CD8-positive, alpha-beta memory T cell (primary cell): ENCODE measurements at regions not wholly inside any gene's neighbourhood (a gene's known extent, or its start where the extent isn't known, plus 50 kb on each side); places are given as distances from the start of the nearest gene placed in this dataset.

Experiments used
- CTCF ChIA-PET: fragments of 350-600 bp; sonication (Branson Sonifier 250); formaldehyde crosslinking; loops from one replicate; lab custom pipeline; 2021; ENCODE audit warnings: antibody characterized with exemption; lab: Charles Lee
- POLR2A ChIA-PET: fragments of 350-600 bp; sonication (Branson Sonifier 250); formaldehyde crosslinking; loops from one replicate; lab custom pipeline; 2021; ENCODE audit warnings: antibody characterized with exemption; lab: Charles Lee
- DNase-seq, 5 donors: peaks; one replicate each; pipeline versions ENCODE4 v3.0.0 to v3.0.0-alpha.2; 2020 to 2022; ENCODE audit warnings: mixed read lengths in 1 of 5
- H3K27ac ChIP-seq: one replicate; pipeline ENCODE4 v1.7.0; 2013; ENCODE audit warnings: low read depth, mild to moderate bottlenecking, low read length, moderate library complexity
- H3K27me3 ChIP-seq: 2 replicates; pipeline ENCODE4 v1.7.0; 2013; ENCODE audit warnings: low read length, mild to moderate bottlenecking; ENCODE audit not compliant: insufficient read depth, poor library complexity, severe bottlenecking
- H3K36me3 ChIP-seq: 2 replicates; pipeline ENCODE4 v1.7.0; 2013; ENCODE audit warnings: mild to moderate bottlenecking, low read length, moderate library complexity; ENCODE audit not compliant: insufficient read depth
- H3K4me1 ChIP-seq: 2 replicates; pipeline ENCODE4 v1.7.0; 2013; ENCODE audit warnings: mild to moderate bottlenecking, low read length, moderate library complexity; ENCODE audit not compliant: insufficient read depth
- H3K4me3 ChIP-seq: 2 replicates; pipeline ENCODE4 v1.7.0; 2013; ENCODE audit warnings: mild to moderate bottlenecking, low read length
- H3K9me3 ChIP-seq: 2 replicates; pipeline ENCODE4 v1.7.0; 2013; ENCODE audit warnings: mild to moderate bottlenecking, low read length
- H3K27ac Mint-ChIP-seq, 8 donors: one replicate each; pipeline ENCODE4 v1.8.0; 2020 to 2021; ENCODE audit warnings: mixed read lengths in 8 of 8, mild to moderate bottlenecking in 6 of 8, inconsistent platforms in 3 of 8, moderate library complexity in 3 of 8
- H3K27me3 Mint-ChIP-seq, 2 donors: one replicate each; pipeline ENCODE4 v1.8.0; 2020 to 2021; ENCODE audit warnings: mixed read lengths in 2 of 2, mild to moderate bottlenecking in 1 of 2, moderate library complexity in 1 of 2
- H3K36me3 Mint-ChIP-seq, 3 donors: one replicate each; pipeline ENCODE4 v1.8.0; 2020 to 2021; ENCODE audit warnings: mixed read lengths in 3 of 3, inconsistent platforms in 1 of 3, mild to moderate bottlenecking in 1 of 3
- H3K4me1 Mint-ChIP-seq, 3 donors: one replicate each; pipeline ENCODE4 v1.8.0; 2020 to 2021; ENCODE audit warnings: mixed read lengths in 3 of 3, inconsistent platforms in 1 of 3, mild to moderate bottlenecking in 1 of 3
- H3K4me3 Mint-ChIP-seq, 7 donors: one replicate each; pipeline ENCODE4 v1.8.0; 2020 to 2021; ENCODE audit warnings: mixed read lengths in 7 of 7, mild to moderate bottlenecking in 6 of 7, moderate library complexity in 4 of 7, inconsistent platforms in 2 of 7
- H3K9me3 Mint-ChIP-seq, 5 donors: one replicate each; pipeline ENCODE4 v1.8.0; 2020 to 2022; ENCODE audit warnings: mixed read lengths in 5 of 5, mild to moderate bottlenecking in 3 of 5, moderate library complexity in 2 of 5, inconsistent platforms in 1 of 5

GRCh38 chr2:215746887-215747615, 266.3 kb downstream of the MREG start:
- POLR2A ChIA-PET: no interaction called here
- Histone ChIP-seq H3K27me3 (no peaks in the 10 kb centered on the region), H3K4me1 (peaks cover 17% of the 10 kb centered on the region), H3K4me3 (no peak overlapping the region), H3K36me3 (no peaks in the 10 kb centered on the region), H3K27ac (no peak overlapping the region), H3K9me3 (no peaks in the 10 kb centered on the region)
- Mint-ChIP-seq H3K9me3 (no peaks in the 10 kb centered on the region), H3K4me1 (peaks cover 15 to 18% (median 17%) of the 10 kb centered on the region in 3 donors), H3K27me3 (peaks cover 7 to 10% of the 10 kb centered on the region in 2 donors), H3K4me3 (no peak overlapping the region), H3K36me3 (no peaks in the 10 kb centered on the region), H3K27ac (no peak overlapping the region)
- DNase-seq: no peak
- CTCF ChIA-PET: no interaction called here

- H3K4me3 ChIP-seq: no peak overlapping the region
- no peak overlapping the region for H3K27ac ChIP-seq
- POLR2A ChIA-PET: no interaction called here
- peaks cover 13 to 15% (median 14%) of the 10 kb centered on the region in 3 donors for H3K4me1 Mint-ChIP-seq
- H3K27me3 Mint-ChIP-seq: peaks cover 10 to 11% of the 10 kb centered on the region in 2 donors
- H3K9me3 ChIP-seq: no peaks in the 10 kb centered on the region
- H3K4me3 Mint-ChIP-seq: no peak overlapping the region
- no peak overlapping the region for H3K27ac Mint-ChIP-seq
- CTCF ChIA-PET: no interaction called here
- no peaks in the 10 kb centered on the region for H3K27me3 ChIP-seq
- peaks cover 15% of the 10 kb centered on the region for H3K4me1 ChIP-seq
- H3K9me3 Mint-ChIP-seq: no peaks in the 10 kb centered on the region
- H3K36me3 Mint-ChIP-seq: no peaks in the 10 kb centered on the region
- no peak for DNase-seq
- H3K36me3 ChIP-seq: no peaks in the 10 kb centered on the region
These were observed 267.0 kb downstream of the MREG start for GRCh38 chr2:215746226-215746886.

GRCh38 chr2:215745331-215745730, 268.0 kb downstream of the MREG start:
- Mint-ChIP-seq H3K4me3 (no peak overlapping the region), H3K27me3 (peaks cover 7 to 12% of the 10 kb centered on the region in 2 donors), H3K27ac (no peak overlapping the region), H3K9me3 (no peaks in the 10 kb centered on the region), H3K36me3 (no peaks in the 10 kb centered on the region), H3K4me1 (peaks cover 3 to 5% (median 4%) of the 10 kb centered on the region in 3 donors)
- no peak overlapping the region for H3K4me3 ChIP-seq
- no peak overlapping the region for H3K27ac ChIP-seq
- DNase-seq: no peak
- no peaks in the 10 kb centered on the region for H3K27me3 ChIP-seq
- CTCF ChIA-PET: no interaction called here
- POLR2A ChIA-PET: no interaction called here
- no peaks in the 10 kb centered on the region for H3K36me3 ChIP-seq
- H3K4me1 ChIP-seq: peaks cover 5% of the 10 kb centered on the region
- H3K9me3 ChIP-seq: no peaks in the 10 kb centered on the region

GRCh38 chr2:215744514-215744913, 268.8 kb downstream of the MREG start:
- Mint-ChIP-seq H3K4me1 (peaks cover 0 to 1% (median 0%) of the 10 kb centered on the region in 3 donors), H3K9me3 (no peaks in the 10 kb centered on the region), H3K27me3 (peaks cover 7 to 16% of the 10 kb centered on the region in 2 donors), H3K27ac (no peak overlapping the region), H3K4me3 (no peak overlapping the region), H3K36me3 (no peaks in the 10 kb centered on the region)
- no peaks in the 10 kb centered on the region for H3K9me3 ChIP-seq
- H3K4me1 ChIP-seq: no peaks in the 10 kb centered on the region
- no peak overlapping the region for H3K27ac ChIP-seq
- H3K4me3 ChIP-seq: no peak overlapping the region
- no peaks in the 10 kb centered on the region for H3K36me3 ChIP-seq
- no peaks in the 10 kb centered on the region for H3K27me3 ChIP-seq
- ChIA-PET CTCF (no interaction called here), POLR2A (no interaction called here)
- DNase-seq: no peak

GRCh38 chr2:215743066-215743465, 270.3 kb downstream of the MREG start:
- Mint-ChIP-seq H3K4me3 (no peak overlapping the region), H3K27ac (no peak overlapping the region), H3K27me3 (peaks cover 9 to 20% of the 10 kb centered on the region in 2 donors), H3K9me3 (no peaks in the 10 kb centered on the region), H3K36me3 (no peaks in the 10 kb centered on the region), H3K4me1 (no peaks in the 10 kb centered on the region)
- H3K27ac ChIP-seq: no peak overlapping the region
- no peaks in the 10 kb centered on the region for H3K27me3 ChIP-seq
- no peaks in the 10 kb centered on the region for H3K4me1 ChIP-seq
- H3K36me3 ChIP-seq: no peaks in the 10 kb centered on the region
- ChIA-PET CTCF (no interaction called here), POLR2A (no interaction called here)
- no peaks in the 10 kb centered on the region for H3K9me3 ChIP-seq
- no peak for DNase-seq
- H3K4me3 ChIP-seq: no peak overlapping the region

GRCh38 chr2:215742021-215742420, 271.3 kb downstream of the MREG start:
- H3K4me3 ChIP-seq: no peak overlapping the region
- H3K36me3 ChIP-seq: no peaks in the 10 kb centered on the region
- Mint-ChIP-seq H3K36me3 (no peaks in the 10 kb centered on the region), H3K4me3 (no peak overlapping the region), H3K9me3 (no peaks in the 10 kb centered on the region), H3K27me3 (peaks cover 12 to 20% of the 10 kb centered on the region in 2 donors), H3K4me1 (no peaks in the 10 kb centered on the region), H3K27ac (no peak overlapping the region)
- no peaks in the 10 kb centered on the region for H3K9me3 ChIP-seq
- no peak overlapping the region for H3K27ac ChIP-seq
- no peaks in the 10 kb centered on the region for H3K27me3 ChIP-seq
- no peaks in the 10 kb centered on the region for H3K4me1 ChIP-seq
- ChIA-PET POLR2A (no interaction called here), CTCF (no interaction called here)
- no peak for DNase-seq

GRCh38 chr2:215740071-215740470, 273.3 kb downstream of the MREG start:
- Histone ChIP-seq H3K27me3 (no peaks in the 10 kb centered on the region), H3K9me3 (no peaks in the 10 kb centered on the region), H3K4me1 (no peaks in the 10 kb centered on the region), H3K4me3 (no peak overlapping the region), H3K36me3 (no peaks in the 10 kb centered on the region), H3K27ac (no peak overlapping the region)
- Mint-ChIP-seq H3K36me3 (no peaks in the 10 kb centered on the region), H3K9me3 (no peaks in the 10 kb centered on the region), H3K4me1 (no peaks in the 10 kb centered on the region), H3K27me3 (peaks cover 6 to 15% of the 10 kb centered on the region in 2 donors), H3K27ac (no peak overlapping the region), H3K4me3 (no peak overlapping the region)
- ChIA-PET CTCF (no interaction called here), POLR2A (no interaction called here)
- no peak for DNase-seq

- no peaks in the 10 kb centered on the region for H3K36me3 ChIP-seq
- H3K27ac ChIP-seq: no peak overlapping the region
- Mint-ChIP-seq H3K27ac (no peak overlapping the region), H3K9me3 (no peaks in the 10 kb centered on the region), H3K4me1 (no peaks in the 10 kb centered on the region), H3K27me3 (peaks cover 5 to 15% of the 10 kb centered on the region in 2 donors), H3K36me3 (no peaks in the 10 kb centered on the region), H3K4me3 (no peak overlapping the region)
- no peaks in the 10 kb centered on the region for H3K4me1 ChIP-seq
- no peaks in the 10 kb centered on the region for H3K9me3 ChIP-seq
- no peaks in the 10 kb centered on the region for H3K27me3 ChIP-seq
- ChIA-PET CTCF (no interaction called here), POLR2A (no interaction called here)
- DNase-seq: no peak
- no peak overlapping the region for H3K4me3 ChIP-seq
These were observed 275.0 kb downstream of the MREG start for GRCh38 chr2:215738351-215738750.
